Activated CD8-positive, alpha-beta memory T cell treated with anti-CD3 and anti-CD28 coated beads for 36 hours (primary cell): ENCODE measurements at regions not wholly inside any gene's neighbourhood (a gene's known extent, or its start where the extent isn't known, plus 50 kb on each side); places are given as distances from the start of the nearest gene placed in this dataset.

Experiments
- CTCF ChIA-PET: fragments of 350-600 bp; sonication (Branson Sonifier 250); formaldehyde crosslinking; loops from one replicate; lab custom pipeline; 2021; ENCODE audit warnings: antibody characterized with exemption; lab: Charles Lee
- POLR2A ChIA-PET: fragments of 350-600 bp; sonication (Branson Sonifier 250); formaldehyde crosslinking; loops from one replicate; lab custom pipeline; 2021; ENCODE audit warnings: antibody characterized with exemption; lab: Charles Lee

DNA sequence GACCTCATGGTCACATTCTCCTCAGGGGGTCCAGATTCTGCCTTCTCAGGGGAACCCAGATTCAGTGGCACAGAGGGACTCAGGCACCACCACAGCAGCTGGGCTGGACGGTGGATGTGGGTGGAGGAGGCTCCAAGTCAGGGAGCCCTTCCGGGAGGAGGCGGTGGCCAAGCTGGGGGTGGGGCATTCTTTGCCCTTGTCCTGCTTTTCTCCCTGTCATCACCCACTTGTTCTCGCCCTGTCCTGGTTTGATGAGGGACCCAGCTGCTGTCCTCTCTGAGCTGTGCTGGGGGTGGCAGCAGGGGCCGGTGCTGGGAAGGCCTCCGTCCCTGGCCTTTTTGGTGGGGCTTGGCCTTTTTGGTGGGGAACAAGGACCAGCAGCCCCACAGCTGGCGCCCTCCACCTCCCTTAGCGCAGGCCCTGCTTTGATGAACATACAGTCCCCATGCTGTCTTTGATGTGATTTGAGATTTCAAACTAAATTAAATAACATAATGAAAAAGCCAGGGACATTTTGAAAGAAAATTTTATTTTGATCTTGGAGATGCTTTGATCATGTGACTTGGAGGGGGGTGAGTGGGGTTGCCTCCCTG, 1168.2 kb downstream of the BRD1 start:
- ChIA-PET CTCF (no interaction called here), POLR2A (no interaction called here)

DNA sequence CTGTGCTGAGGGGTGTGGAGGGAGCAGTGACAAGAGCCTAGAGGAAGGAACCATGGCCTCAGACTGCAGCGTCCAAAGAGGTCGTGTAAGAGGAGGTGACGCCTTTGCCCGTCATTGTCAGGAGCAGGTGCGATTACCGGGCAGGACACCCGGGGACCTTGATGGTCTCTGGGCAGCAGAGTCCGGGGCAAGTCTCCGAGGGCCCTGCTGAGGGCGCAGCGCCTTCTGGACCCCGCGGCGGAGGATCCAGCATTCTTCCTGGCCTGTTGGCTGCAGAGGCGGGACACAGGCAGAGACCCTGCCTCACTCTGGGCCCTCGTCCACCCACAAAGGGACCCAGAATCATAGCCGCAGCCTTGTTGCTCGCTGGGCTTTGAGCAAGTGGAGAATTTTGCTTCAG, 1168.8 kb downstream of the BRD1 start:
- CTCF ChIA-PET, result no interaction called here

DNA sequence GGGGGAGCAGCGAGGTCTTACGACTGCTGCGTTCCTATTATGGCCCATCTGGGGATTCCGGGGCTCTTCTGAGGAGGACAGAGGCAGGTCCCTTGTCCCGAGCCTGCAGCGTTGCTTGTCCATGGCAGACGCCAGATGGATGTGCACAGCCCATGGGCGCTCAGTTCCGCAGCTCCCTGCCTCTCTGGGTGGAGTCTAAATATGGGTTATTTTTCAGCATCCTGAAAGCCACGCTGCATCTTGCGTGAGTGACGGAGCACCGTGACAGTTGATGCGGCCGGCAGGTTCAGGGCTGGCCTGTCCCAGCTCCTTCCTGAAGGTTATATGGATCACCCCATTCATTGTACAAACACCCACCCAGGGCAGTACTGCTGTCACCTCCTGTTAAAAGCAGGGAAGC, 1169.4 kb downstream of the BRD1 start:
- POLR2A ChIA-PET, result no interaction called here
- CTCF ChIA-PET, result no interaction called here

More for the DNA sequence above, 1168.8 kb downstream of the BRD1 start:
- POLR2A ChIA-PET, result no interaction called here

DNA sequence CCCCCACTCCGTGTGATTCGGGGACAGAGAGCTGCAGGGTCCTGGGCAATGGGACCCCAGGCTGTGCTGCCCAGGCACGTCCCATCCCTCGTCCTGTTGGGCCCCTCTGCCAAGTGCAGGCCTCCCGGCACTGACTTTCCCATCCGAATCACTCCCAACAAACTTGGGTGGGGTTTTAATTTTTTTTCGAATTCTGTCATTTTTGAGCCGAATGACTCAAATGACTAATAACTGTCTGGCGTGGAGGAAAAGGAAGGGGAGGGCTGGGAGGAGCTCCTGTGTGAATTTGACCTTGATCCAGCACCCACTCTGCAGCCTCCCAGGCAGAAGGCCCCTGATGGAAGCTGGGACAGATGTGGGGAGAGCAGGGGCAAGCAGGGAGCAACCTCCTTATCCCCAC, 1173.2 kb downstream of the BRD1 start:
- POLR2A ChIA-PET, result no interaction called here
- CTCF ChIA-PET, result no interaction called here

DNA sequence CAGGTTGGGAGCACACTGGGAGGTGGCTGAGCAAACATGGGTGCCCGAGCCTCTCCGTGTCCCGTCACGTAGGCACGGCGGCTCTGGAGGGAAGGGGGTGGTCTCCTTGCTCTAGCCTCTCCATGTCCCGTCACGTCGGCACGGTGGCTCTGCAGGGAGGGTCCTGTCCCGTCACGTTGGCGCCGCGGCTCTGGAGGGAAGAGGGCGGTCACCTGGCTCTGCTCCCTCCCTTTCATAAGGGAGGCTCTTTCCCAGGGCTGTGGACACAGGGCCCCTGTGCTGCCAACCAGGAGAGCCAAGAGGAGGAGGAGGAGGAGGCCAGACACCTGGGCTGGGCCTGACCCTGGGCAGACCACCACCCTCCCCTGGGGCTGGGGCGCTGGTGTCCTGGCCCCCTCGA, 1173.7 kb downstream of the BRD1 start:
- CTCF ChIA-PET, result no interaction called here
- POLR2A ChIA-PET, result no interaction called here

DNA sequence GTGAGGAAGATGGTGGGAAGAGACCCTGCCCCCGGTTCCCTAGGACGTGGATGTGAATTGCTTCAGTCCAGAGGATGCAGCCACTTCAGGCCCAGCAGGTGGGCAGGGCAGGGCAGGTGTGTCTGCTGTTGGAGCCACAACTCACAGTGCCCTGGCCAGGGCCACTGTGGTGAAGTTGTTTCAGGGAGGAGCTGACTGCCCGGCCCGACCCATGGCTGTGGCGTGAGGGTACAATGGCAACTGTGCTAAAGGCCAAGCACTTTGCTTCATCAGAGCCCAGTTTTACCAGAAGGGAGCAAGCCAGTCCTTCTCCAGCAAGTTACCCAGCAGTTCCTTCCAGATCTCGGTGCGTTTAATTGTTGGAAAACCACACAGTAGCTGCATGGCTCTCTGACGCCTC, 1174.4 kb downstream of the BRD1 start:
- ChIA-PET CTCF (no interaction called here), POLR2A (no interaction called here)

DNA sequence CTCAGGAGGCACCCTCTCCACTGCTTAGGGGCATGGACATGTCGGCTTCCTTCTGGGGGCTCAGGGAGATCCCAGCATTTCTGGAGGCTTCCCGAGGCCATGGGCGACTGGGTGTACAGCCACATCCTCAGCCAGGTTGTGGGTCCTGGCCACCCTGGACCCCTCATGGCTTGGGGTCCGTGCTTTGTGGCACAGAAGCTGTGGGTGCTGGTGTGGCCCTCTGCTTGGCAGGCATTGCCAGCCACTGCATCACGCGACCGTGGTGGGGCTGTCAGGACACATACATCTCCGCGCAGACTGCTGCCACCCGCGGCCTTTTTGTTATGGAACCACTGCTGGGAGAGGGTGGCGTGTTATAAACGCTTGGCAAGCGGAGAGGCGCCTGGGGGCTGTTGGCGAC, 1174.9 kb downstream of the BRD1 start:
- CTCF ChIA-PET, result no interaction called here
- POLR2A ChIA-PET, result no interaction called here

DNA sequence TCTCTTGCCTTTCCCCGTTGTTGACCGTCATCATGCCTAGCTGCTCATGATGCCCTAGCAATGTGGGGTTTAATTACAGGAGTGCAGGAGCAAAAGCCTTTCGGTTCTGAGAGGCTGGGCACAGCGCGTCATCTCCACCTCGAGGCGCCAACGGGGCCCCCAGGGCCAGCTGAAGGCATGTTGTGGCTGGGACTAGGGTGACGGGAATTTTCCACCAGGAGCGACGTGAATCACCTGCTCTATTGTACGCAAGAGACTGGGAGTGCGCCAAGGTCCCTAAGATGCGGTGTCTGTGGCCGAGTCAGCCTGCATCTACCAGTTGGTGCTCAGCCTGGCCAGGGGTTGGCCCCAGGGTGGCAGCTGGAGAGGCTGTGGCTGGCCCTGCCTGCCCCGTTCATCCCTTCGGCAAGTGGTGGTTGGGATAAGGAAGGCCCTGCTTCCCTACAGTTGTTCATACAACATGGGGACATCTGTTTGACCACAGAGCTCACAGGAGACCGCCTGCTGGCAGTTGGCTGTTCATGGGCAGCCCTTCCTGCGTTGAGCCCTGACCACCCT, 1175.6 kb downstream of the BRD1 start:
- ChIA-PET CTCF (no interaction called here), POLR2A (no interaction called here)

DNA sequence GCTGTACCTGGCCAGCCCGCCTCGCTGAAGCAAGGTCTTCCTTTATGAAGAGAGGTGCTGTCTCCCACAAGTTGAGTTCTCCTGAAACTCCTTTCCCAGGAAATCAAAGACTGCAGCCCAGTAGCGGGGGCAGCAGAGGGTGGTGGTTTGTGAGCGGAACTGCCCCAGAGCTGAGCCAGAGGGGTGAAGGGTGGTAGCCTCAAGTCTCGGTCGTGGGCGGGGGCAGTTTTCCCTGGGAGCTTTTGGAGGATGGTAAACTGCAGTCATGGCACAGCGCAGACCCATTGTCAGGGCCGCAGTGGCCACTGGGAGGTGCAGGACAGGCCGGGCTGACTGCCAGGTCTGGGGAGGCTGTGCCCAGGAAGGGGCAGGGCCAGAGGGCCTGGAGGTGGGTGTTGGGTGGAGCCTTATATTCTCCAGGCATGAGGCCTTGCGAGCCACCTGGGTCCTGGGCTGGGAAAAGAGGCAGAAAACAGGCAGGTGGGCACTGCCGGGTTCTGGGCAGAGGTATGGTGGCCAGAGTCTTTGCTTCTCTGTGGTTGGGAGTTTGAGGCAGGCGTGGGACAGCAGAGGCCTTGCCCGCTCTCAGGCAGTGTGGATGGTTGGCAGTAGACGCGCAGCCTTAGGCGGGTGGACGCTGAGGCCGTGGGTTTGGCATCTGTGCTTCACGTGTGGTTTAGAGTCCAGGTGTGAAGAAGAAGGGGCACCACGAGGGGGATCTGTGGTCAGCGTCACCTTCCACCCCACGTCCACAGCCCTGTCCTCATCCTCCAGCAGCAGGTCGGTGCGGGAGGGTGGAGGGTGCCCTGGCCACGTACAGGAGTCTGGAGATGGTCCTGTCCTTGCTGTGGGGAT, 1176.4 kb downstream of the BRD1 start:
- CTCF ChIA-PET, result no interaction called here
- POLR2A ChIA-PET, result no interaction called here

DNA sequence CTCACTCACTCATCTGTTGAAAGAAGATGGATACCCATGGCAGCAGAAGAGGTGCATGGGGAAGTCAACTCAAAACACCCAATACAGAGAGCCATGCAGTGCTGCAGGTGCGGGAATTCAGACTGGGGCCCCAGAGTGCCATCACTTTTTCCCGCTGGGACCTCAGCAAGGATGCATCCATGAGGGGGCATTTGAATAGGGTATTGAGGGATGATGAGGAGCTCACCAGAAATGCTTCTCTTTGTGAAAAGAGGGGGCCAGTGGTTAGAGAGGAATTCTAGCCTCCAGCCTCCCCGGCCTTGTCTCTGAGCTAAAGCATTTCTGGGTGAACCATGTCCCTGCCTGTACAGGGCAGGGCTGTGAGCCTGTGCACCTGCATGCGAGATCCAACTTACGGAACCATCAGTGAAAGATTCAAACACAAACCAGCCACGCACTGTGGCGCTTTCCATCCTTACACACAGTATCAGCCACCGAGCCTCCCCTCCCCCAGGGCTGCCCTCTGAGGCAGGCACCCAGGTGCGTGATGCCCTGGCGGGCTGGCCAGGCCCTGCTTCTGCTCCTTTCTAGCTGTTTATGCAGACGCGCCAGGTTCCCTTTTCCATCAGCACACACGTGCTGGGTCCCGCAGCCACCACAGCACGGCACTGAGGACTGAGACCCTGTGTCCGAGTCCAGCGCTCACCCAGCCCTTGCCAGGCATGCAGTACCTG, 1177.2 kb downstream of the BRD1 start:
- CTCF ChIA-PET, result no interaction called here

DNA sequence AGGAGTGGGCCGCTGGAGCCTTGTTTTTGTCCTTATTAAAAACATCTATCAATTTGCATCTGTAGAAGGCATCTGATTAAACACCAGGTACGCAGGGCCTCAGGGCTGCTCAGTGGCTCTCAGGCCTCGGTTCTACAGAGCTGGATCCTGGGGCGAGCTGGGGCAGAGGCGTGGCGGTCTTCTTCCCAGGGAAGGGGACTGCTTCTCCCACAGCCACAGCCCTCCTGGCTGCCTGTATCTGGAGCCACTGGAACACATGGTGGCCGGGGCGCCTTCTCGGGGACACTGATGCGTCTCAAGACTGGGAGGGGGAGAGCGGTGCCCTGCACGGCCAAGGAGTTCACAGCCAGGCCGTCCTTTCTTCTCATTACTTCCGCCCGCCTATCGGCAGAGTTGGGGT, 1178.2 kb downstream of the BRD1 start:
- POLR2A ChIA-PET, result no interaction called here

More for the DNA sequence above, 1177.2 kb downstream of the BRD1 start:
- POLR2A ChIA-PET, result no interaction called here

DNA sequence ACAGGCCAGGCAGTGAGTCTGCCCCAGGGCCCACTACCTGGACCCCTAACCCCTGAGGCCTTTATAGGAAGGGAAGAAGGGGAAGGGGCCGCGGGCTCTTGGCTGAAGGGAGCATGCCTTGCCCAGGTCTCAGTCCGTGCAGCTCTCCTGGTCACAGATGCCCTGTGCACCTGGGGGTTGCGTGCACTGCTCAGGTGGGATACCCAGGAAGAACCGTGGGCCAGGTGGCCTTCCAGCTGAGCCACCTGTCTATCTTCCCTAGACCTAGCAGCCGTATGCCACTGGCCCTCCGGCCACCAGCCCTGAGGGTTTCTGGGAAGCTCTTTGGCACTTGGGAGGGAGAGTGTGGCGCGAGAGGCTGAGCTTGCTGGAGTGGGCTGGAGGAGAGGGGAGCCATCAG, 1178.6 kb downstream of the BRD1 start:
- POLR2A ChIA-PET, result no interaction called here

More for the DNA sequence above, 1178.2 kb downstream of the BRD1 start:
- CTCF ChIA-PET, result no interaction called here

DNA sequence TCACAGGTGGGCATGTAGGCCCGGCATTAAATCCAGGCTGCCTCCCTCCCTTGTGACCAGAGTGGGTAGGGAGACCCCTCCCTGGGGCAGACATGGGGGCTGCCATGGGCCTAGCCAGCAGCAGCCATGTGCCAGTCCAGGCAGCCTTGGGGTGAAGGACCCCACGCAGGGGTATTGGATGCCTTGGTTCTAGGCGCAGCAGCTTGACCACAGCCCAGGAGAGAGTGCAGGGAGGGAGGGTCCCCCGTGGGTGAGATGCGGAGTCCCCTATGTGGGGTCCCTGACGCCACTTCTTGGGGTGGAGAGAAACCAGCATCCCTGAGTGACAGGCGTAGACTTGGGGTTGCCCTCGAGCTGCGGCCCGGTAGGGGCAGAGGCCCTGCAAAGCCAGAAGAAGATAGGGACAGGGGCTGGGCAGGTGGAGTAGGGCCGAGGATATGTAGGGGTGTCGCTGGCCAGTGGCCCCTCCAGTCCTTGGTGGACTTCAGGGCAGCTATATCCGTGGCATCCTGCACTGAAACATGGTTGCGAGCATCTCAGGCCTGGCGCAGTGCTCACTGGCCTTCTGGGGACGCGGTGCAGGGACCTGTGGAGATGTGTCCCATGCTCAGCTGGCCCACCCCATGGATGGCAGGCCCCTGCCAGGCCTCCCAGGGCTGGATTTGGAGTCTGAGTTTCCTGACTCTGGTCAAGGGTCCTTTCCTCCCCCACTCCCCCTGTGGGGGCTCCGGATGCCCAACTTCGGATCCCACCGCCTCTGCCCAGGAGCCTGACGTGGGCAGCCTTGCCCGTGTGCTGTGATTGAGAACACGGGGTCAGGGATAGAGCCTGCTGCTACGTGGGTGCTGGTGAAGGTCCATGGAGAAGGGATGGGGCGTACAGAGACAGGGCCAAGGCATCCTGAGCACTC, 1179.8 kb downstream of the BRD1 start:
- POLR2A ChIA-PET, result no interaction called here
- CTCF ChIA-PET, result no interaction called here

More for the DNA sequence above, 1178.6 kb downstream of the BRD1 start:
- CTCF ChIA-PET, result no interaction called here

DNA sequence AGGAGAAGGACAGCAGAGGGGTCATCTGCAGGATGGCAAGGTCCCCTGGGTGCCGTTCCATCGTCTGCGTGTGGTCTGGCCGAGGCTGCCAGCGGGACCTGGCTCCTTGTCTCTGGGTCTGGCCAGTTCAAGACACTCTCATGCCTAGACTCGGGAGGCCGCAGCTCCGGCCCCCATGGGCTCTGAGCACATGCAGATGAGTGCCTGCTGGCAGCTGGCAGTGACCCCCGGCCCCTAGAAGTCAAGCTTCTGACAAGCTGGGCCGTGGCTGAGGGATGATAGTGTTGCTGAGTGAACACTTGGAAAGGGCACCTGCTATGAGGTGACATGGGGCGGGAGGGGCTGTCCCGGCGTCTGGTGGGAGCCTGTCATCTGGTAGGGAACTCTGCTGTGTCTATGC, 1180.6 kb downstream of the BRD1 start:
- POLR2A ChIA-PET, result no interaction called here
- CTCF ChIA-PET, result no interaction called here

DNA sequence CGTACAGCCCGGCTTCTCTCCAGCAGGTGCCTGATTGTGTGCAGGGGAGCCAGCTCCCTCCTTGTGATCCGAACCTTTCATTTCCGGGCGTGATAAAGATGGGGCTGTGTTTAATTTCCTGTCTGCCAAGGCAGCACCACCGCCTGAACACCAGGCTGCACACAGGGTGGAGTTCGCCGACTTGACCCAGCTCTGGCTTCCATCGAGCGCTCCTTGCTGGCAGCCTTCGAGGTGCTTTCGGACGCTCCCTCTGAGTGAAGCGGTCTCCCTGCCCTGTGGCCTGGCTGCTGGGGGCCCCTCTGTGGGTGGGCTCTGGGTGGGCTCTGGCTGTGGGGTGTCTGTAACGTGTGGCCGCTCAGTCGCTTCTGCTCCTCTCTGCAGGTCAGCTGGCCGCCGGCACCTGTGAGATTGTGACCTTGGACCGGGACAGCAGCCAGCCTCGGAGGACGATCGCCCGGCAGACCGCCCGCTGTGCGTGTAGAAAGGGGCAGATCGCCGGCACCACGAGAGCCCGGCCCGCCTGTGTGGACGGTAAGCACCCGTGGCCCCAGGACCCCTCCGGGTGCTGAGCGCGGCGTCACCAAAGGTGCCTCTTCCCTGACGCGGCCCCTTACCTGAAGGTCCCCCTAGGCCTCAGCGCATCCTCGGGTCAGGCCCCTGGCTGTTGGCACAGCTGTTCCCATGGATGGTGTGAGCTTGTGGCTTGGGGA, 1181.3 kb downstream of the BRD1 start:
- POLR2A ChIA-PET, result no interaction called here
- CTCF ChIA-PET, result no interaction called here

DNA sequence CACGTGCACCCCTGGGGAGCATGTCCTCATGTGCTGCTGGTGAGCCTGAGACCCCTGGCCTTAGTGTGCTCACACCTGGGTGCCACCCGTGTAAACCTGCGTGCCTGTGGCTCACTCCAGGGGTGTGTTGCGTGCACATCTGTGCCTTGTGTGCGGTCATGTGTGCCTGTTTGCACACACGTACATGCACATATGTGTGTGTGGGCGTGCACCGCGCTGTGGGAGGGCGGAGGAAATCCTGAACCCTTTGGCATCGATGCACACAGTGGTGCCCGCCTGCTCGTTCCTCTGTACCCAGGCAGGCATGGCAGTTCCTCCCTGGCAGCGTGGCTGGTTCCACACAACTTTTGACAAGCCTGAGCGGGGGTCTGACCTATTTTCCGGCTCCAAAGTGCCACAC, 1181.9 kb downstream of the BRD1 start:
- CTCF ChIA-PET, result no interaction called here

DNA sequence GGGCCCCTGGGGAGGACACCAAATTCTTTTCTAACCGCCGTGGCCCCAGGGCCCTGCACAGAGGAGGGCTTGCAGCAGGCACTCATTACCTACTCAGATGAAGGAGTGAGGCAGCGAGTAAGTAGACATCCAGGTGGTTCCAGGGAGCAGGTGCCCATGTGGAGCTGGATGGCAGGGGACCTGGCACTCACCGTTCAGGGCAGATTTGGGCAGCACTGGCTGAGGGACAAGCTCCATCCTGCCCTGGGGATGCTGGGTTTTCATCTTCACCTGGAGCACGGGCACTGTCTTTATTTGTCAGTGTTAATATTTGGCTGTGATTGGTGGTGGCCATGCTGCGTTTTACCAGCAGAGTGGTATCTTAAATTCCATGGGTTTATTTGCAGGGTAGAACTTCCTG, 1182.7 kb downstream of the BRD1 start:
- ChIA-PET POLR2A (no interaction called here), CTCF (no interaction called here)

More for the DNA sequence above, 1181.9 kb downstream of the BRD1 start:
- POLR2A ChIA-PET, result no interaction called here

DNA sequence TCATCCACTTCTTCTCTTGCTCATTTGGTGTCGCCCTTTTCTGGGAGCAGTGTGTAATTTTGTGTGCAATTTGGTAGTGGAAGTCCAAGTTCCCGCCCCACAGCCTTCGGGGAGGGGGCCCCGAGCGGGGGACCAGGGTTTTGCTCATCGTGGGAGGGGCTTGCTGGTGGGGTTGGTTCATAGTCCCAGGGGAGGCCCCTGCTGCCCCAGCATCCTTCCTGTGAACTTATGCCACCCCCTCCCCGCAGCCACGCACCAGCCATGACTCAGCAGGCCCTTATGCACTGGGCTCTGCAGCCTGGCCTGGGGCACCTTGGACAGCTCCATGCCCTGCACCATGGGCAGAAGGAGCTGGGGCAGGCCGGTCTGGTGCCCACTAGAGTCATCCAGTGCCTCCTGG, 1183.6 kb downstream of the BRD1 start:
- CTCF ChIA-PET, result no interaction called here
- POLR2A ChIA-PET, result no interaction called here
